ENCODE measurements at regions not wholly inside any gene's neighbourhood (a gene's known extent, or its start where the extent isn't known, plus 50 kb on each side); places are given as distances from the start of the nearest gene placed in this dataset.

- TF ChIP-seq GATA3 (IDR thresholded peaks at IDR 0.05; ENCODE audit: low read depth, low read length) (no peak), GATA2 (IDR thresholded peaks at IDR 0.05; ENCODE audit: low read depth, low read length) (no peak)
These were observed 250.1 kb downstream of the FAM170A start for GRCh38 chr5:119879446-119879845.
